Heart right ventricle (tissue), 16 donors: ENCODE measurements at regions not wholly inside any gene's neighbourhood (a gene's known extent, or its start where the extent isn't known, plus 50 kb on each side); places are given as distances from the start of the nearest gene placed in this dataset.
"Not testable (repeated sequence)": the region's sequence is repeated elsewhere in the genome, so short reads cannot be mapped to it uniquely, and the experiment has no call there.

Source experiments
- ATAC-seq, 8 donors: fragments of 200-7000 bp; cut with Tn5 transposase; one replicate each; pipeline ENCODE4 v1.9.1; 2020; ENCODE audit warnings: mild to moderate bottlenecking in 8 of 8, moderate library complexity in 8 of 8, moderate number of reproducible peaks in 1 of 8
- DNase-seq, 2 donors: peaks; one replicate each; pipeline ENCODE4 v3.0.0-alpha.2; 2020
- H3K27ac ChIP-seq, 10 donors: fragments of 200-600 bp; sonication (generic) in 2 of 10; one replicate each; pipeline versions ENCODE4 v1.5.0 to v1.8.0; 2020 to 2022; ENCODE audit warnings: mild to moderate bottlenecking in 3 of 10
- H3K27me3 ChIP-seq, 7 donors: fragments of 200-600 bp; one replicate each; pipeline ENCODE4 v1.8.0; 2021 to 2022; ENCODE audit warnings: mild to moderate bottlenecking in 2 of 7
- H3K36me3 ChIP-seq, 9 donors: fragments of 200-600 bp; sonication (generic) in 1 of 9; one replicate each; pipeline versions ENCODE4 v1.5.0 to v1.8.0; 2020 to 2022; ENCODE audit warnings: mild to moderate bottlenecking in 2 of 9
- H3K4me1 ChIP-seq, 9 donors: fragments of 200-600 bp; sonication (generic) in 1 of 9; one replicate each; pipeline versions ENCODE4 v1.5.0 to v1.8.0; 2020 to 2022; ENCODE audit warnings: mild to moderate bottlenecking in 4 of 9
- H3K4me3 ChIP-seq, 10 donors: fragments of 200-600 bp; sonication (generic) in 2 of 10; one replicate each; pipeline versions ENCODE4 v1.5.0 to v1.8.0; 2020 to 2022; ENCODE audit warnings: mild to moderate bottlenecking in 7 of 10, moderate library complexity in 2 of 10
- H3K9me3 ChIP-seq, 11 donors: fragments of 200-600 bp in 10 of 11; sonication (generic) in 2 of 11; one replicate each; pipeline versions ENCODE4 v1.5.0 to v1.8.0; 2013 to 2022; ENCODE audit warnings: mild to moderate bottlenecking in 2 of 11, control low read depth in 1 of 11, moderate library complexity in 1 of 11
- WGBS, 2 donors: extraction: QIAGEN DNeasy Blood & Tissue Kit; methylation state at CpG; one replicate each; pipeline ENCODE4 v1.1.7; 2013; ENCODE audit warnings: inconsistent platforms in 1 of 2; 5-methylcytosine and 5-hydroxymethylcytosine counted together
- intact Hi-C, 10 donors: fragments of 100-400 bp; cut with DNase I; formaldehyde crosslinking; loops; one replicate each; pipeline versions ENCODE4 v1.11.1 to v1.14.2; 2022
- TF ChIP-seq, protein P1 (sequence below), 9 donors: fragments of 200-600 bp; sonication (generic) in 2 of 9; IDR thresholded peaks; one replicate each; pipeline versions ENCODE4 v1.5.0 to v1.8.0; 2021 to 2022; ENCODE audit warnings: antibody characterized with exemption in 9 of 9, mild to moderate bottlenecking in 5 of 9, moderate library complexity in 1 of 9
- donor health status: Arrhythmogenic right ventricular cardiomyopathy.
- donor health status: ischemic (EF 13 %, LVEDD 7.1; RV severe dilation, severe dysfunction).
- donor health status: healthy with polysubstance abuse.
- donor health status: DM: no; HTN: yes; CAD: no.
- donor health status: DM: no; HTN: no; CAD: no.
- donor health status: ischemic (EF 25% LVEDD 6.9; RV normal size, moderate dysfunction).
- donor health status: ischemic (EF 25% LVEDD 5.7; RV mildly dilated, moderate dysfunction).
- donor health status: healthy.
- donor health status: DM: yes; HTN: yes; CAD: no.
- donor health status: Ischemic cardiomyopathy.
- donor health status: ischemic (EF 35%, LVEDD 5.7; RV mildly dilated, moderate dysfunction).
- donor health status: nonischemic (EF 11% LVEDD 7.7; RV severe dilation, severe dysfunction).
- donor health status: DM: yes; HTN: yes; CAD: no.
- donor health status: PGD.
- donor health status: ischemic (EF 29% LVEDD 5.4; RV normal size, mild dysfunction).
- donor health status: nonischemic (EF 23%, LVEDD 6.1; RV moderate dilation, normal function).

DNA sequence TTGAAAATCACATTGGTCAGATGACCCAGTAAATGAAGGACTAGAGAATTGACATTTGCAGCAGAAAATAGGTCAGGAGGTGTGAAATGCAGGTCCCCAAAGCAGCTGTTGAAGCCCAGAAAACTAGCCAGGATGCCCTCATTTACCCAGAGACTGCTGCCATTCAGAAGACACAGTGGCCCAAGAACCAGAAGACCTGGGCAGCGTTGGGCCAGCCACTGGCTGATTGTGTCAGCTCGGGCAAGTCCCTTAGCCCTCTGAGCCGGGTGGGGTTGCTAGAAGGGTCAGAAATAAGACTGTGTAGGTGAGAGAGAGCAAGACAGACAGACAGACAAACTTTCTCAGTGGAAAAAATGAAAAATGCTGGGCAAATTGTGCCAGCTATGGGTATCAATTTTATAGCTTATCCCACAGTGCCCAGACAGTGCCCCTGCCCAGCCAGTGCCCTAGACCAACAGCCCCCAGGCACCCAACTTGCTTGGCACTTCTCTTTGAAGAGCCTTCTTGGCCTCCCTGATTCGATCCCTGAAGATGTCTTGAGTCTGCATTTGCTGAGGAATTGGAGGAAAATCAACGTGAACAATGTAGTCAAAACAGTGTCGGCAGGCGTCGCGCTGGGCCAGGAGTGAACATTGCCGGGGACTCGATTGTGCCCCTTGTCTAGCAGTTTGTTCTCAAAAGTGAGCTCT, 198.3 kb downstream of the MN1 start:
- no peak for DNase-seq
- intact Hi-C loops: no loop called here
- 93 to 94% methylated on average over 11 of the region's 11 CpGs for WGBS, 2 donors
- Histone ChIP-seq H3K4me3 (no peak overlapping the region), H3K4me1 (no peaks in the 10 kb centered on the region), H3K9me3 (peaks cover 0 to 7% (median 0%) of the 10 kb centered on the region in 11 donors), H3K36me3 (no peaks in the 10 kb centered on the region), H3K27ac (no peak overlapping the region), H3K27me3 (peaks cover 0 to 3% (median 0%) of the 10 kb centered on the region in 7 donors)
- no peak for ATAC-seq
- TF ChIP-seq, protein P1, sequence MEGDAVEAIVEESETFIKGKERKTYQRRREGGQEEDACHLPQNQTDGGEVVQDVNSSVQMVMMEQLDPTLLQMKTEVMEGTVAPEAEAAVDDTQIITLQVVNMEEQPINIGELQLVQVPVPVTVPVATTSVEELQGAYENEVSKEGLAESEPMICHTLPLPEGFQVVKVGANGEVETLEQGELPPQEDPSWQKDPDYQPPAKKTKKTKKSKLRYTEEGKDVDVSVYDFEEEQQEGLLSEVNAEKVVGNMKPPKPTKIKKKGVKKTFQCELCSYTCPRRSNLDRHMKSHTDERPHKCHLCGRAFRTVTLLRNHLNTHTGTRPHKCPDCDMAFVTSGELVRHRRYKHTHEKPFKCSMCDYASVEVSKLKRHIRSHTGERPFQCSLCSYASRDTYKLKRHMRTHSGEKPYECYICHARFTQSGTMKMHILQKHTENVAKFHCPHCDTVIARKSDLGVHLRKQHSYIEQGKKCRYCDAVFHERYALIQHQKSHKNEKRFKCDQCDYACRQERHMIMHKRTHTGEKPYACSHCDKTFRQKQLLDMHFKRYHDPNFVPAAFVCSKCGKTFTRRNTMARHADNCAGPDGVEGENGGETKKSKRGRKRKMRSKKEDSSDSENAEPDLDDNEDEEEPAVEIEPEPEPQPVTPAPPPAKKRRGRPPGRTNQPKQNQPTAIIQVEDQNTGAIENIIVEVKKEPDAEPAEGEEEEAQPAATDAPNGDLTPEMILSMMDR (IDR thresholded peaks at IDR 0.05): no peak

DNA sequence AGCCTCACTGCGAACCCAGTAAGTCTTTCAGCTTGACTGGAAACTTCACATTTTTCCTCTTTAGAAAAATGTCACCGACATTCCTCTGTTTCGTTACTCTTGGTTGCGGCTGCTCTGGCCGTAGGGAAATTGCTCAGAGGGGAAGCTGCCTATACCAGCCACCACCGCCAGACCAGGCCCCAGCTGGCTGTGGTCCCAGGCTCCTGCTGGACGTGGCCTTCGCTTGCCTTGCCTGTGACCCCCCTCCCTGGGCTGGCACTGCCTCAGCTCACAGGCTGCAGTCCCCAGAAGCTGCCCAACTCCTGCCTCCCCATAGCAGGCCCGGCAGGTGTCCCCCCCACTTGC, 197.8 kb downstream of the MN1 start:
- no peak overlapping the region for H3K27ac ChIP-seq
- ATAC-seq (peak in 4 of 8 donors; percentile 20 to 68 (median 36)), DNase-seq (no peak)
- H3K27me3 ChIP-seq: peaks cover 0 to 3% (median 0%) of the 10 kb centered on the region in 7 donors
- H3K4me3 ChIP-seq: no peak overlapping the region
- WGBS, 2 donors: 68 to 74% methylated on average over 9 of the region's 9 CpGs
- TF ChIP-seq, protein P1 (IDR thresholded peaks at IDR 0.05): no peak
- H3K9me3 ChIP-seq: peaks cover 0 to 7% (median 0%) of the 10 kb centered on the region in 11 donors
- intact Hi-C loops: no loop called here
- H3K4me1 ChIP-seq: no peaks in the 10 kb centered on the region
- no peaks in the 10 kb centered on the region for H3K36me3 ChIP-seq

DNA sequence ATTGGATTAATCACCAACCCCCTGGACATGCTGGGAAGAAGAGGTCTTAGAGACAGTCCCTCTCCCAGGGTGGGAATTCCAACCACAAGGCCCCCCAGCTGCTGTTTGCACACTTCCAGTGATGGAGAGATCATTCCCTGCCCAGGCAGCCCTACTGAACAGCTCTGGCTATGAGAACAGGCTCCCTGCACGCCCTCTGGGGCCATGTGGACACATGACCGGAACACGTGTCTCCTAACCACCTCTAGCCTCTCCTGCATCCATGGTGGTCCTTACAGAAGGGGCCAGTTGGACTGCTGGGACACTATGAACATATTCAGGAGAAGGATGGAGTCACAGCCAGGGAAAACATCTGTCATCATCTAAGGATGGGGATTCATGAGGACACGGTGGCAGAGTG, 196.2 kb downstream of the MN1 start:
- no peaks in the 10 kb centered on the region for H3K4me1 ChIP-seq
- no peaks in the 10 kb centered on the region for H3K36me3 ChIP-seq
- H3K9me3 ChIP-seq: peaks cover 0 to 7% (median 0%) of the 10 kb centered on the region in 11 donors
- no peak overlapping the region for H3K4me3 ChIP-seq
- 87 to 88% methylated on average over 4 of the region's 4 CpGs for WGBS, 2 donors
- no peak overlapping the region for H3K27ac ChIP-seq
- intact Hi-C loops: no loop called here
- DNase-seq: no peak
- ATAC-seq: no peak
- H3K27me3 ChIP-seq: peaks cover 0 to 4% (median 0%) of the 10 kb centered on the region in 7 donors
- TF ChIP-seq, protein P1 (IDR thresholded peaks at IDR 0.05): no peak

DNA sequence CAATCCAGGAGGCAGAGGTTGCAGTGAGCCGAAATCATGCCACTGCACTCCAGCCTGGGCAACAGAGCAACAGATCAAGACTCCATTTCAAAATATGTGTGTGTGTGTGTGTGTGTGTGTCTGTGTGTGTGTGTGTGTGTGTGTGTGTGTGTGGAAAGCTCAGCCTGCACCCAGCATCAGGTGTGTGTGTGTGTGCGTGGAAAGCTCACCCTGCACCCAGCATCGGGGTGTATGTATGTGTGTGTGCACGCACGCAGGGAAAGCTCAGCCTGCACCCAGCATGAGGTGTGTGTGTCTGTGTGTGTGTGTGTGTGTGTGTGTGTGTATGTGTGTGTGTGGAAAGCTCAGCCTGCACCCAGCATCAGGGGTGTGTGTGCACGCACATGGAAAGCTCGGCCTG, 193.8 kb downstream of the MN1 start:
- H3K4me3 ChIP-seq, H3K9me3 ChIP-seq, H3K36me3 ChIP-seq, intact Hi-C loops, DNase-seq, ATAC-seq, H3K4me1 ChIP-seq, H3K27ac ChIP-seq: not testable (repeated sequence)
- WGBS, 2 donors: 94 to 96% methylated on average over 7 of the region's 7 CpGs
- peaks cover 0 to 12% (median 10%) of the 10 kb centered on the region in 7 donors for H3K27me3 ChIP-seq

DNA sequence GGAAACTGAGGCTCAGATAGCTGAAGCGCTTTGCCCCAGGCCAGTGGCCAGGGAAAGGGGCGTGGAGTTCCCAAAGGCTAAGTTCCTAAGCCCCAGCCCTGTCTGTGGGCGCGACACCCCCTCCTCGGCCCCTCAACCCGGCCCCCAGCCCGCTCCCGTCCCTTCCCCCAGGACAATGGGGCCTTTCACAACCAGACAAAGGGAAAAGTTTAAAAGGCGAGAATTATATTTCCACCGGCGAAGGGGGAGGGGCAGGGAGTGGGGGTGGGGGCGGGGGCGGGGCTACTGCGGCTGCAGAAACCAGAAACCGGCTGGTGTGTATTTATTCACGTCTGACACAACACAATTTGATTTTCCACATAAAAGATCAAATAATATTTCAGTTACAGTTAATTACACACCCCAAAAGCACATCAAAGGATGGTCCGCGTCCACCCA, 192.1 kb downstream of the MN1 start:
- ATAC-seq: no peak
- WGBS, 2 donors: 56 to 60% methylated on average over 18 of the region's 18 CpGs
- Histone ChIP-seq H3K36me3 (no peaks in the 10 kb centered on the region), H3K27me3 (peaks cover 4 to 29% (median 26%) of the 10 kb centered on the region in 7 donors), H3K4me1 (peaks cover 0 to 6% (median 5%) of the 10 kb centered on the region in 9 donors), H3K4me3 (no peak overlapping the region), H3K27ac (no peak overlapping the region), H3K9me3 (peaks cover 0 to 5% (median 0%) of the 10 kb centered on the region in 11 donors)
- TF ChIP-seq, protein P1 (IDR thresholded peaks at IDR 0.05): no peak
- no peak for DNase-seq
- intact Hi-C loops: no loop called here

DNA sequence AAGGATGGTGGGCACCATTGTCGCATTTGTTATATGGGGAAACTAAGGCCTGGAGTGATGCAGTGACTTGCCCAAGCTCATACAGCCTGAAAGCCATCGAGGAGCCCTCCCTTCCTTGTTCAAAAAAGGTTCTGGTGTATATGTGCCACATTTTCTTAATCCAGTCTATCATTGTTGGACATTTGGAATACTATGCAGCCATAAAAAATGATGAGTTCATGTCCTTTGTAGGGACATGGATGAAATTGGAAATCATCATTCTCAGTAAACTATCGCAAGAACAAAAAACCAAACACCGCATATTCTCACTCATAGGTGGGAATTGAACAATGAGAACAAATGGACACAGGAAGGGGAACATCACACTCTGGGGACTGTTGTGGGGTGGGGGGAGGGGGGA, 191.4 kb downstream of the MN1 start:
- H3K4me1 ChIP-seq, H3K36me3 ChIP-seq, DNase-seq, H3K9me3 ChIP-seq, ATAC-seq, H3K27ac ChIP-seq, H3K4me3 ChIP-seq: not testable (repeated sequence)
- H3K27me3 ChIP-seq: peaks cover 4 to 36% (median 32%) of the 10 kb centered on the region in 7 donors
- WGBS, 2 donors: 91 to 98% methylated on average over 2 of the region's 4 CpGs
- intact Hi-C loops: loop anchor here in 1 of 10 donors (10.0 kb wide), 1 partner anchor 195 kb away; the partner anchor contains the start of gene MN1
